ENCODE measurements at regions not wholly inside any gene's neighbourhood (a gene's known extent, or its start where the extent isn't known, plus 50 kb on each side); places are given as distances from the start of the nearest gene placed in this dataset.

GRCh38 chr21:16519644-16520043, 789.9 kb downstream of the USP25 start:
- TF ChIP-seq CTCF (IDR thresholded peaks at IDR 0.05; ENCODE audit: extremely low read depth, missing control alignments): no peak
- no peak for DNase-seq (ENCODE audit: low spot score)

GRCh38 chr21:16522548-16522947, 792.8 kb downstream of the USP25 start:
- TF ChIP-seq CTCF (IDR thresholded peaks at IDR 0.05; ENCODE audit: extremely low read depth, missing control alignments): no peak
- DNase-seq (ENCODE audit: low spot score): no peak

GRCh38 chr21:16530656-16531055, 800.9 kb downstream of the USP25 start:
- DNase-seq (ENCODE audit: low spot score): no peak
- no peak for TF ChIP-seq CTCF (IDR thresholded peaks at IDR 0.05; ENCODE audit: extremely low read depth, missing control alignments)

GRCh38 chr21:16532840-16533239, 803.1 kb downstream of the USP25 start:
- TF ChIP-seq CTCF (IDR thresholded peaks at IDR 0.05; ENCODE audit: extremely low read depth, missing control alignments): no peak
- no peak for DNase-seq (ENCODE audit: low spot score)

GRCh38 chr21:16533692-16534407, 804.1 kb downstream of the USP25 start:
- no peak for TF ChIP-seq CTCF (IDR thresholded peaks at IDR 0.05; ENCODE audit: extremely low read depth, missing control alignments)
- DNase-seq (ENCODE audit: low spot score): no peak

GRCh38 chr21:16534408-16535101, 804.8 kb downstream of the USP25 start:
- no peak for DNase-seq (ENCODE audit: low spot score)
- no peak for TF ChIP-seq CTCF (IDR thresholded peaks at IDR 0.05; ENCODE audit: extremely low read depth, missing control alignments)

GRCh38 chr21:16535102-16535422, 805.3 kb downstream of the USP25 start:
- no peak for DNase-seq (ENCODE audit: low spot score)
- TF ChIP-seq CTCF (IDR thresholded peaks at IDR 0.05; ENCODE audit: extremely low read depth, missing control alignments): no peak

All from GM20000 (cell line).